ENCODE measurements at regions not wholly inside any gene's neighbourhood (a gene's known extent, or its start where the extent isn't known, plus 50 kb on each side); places are given as distances from the start of the nearest gene placed in this dataset.

- DNase-seq (no peak), ATAC-seq (ENCODE audit: low read depth) (no peak)
- H3K56ac ChIP-seq (ENCODE audit: extremely low read depth, insufficient read depth, low read length) = no peak overlapping the region
- TF ChIP-seq MAZ (IDR thresholded peaks at IDR 0.05; ENCODE audit: borderline replicate concordance, low read depth, low read length) (no peak), USF2 (IDR thresholded peaks at IDR 0.05; ENCODE audit: low read depth, low read length) (no peak), BHLHE40 (IDR thresholded peaks at IDR 0.05; ENCODE audit: low read depth, low read length) (no peak), RAD21 (IDR thresholded peaks at IDR 0.05; ENCODE audit: low read length) (no peak), FOS (IDR thresholded peaks at IDR 0.05; ENCODE audit: low read depth, low read length) (no peak), MAFK (IDR thresholded peaks at IDR 0.05; ENCODE audit: low read depth, low read length) (no peak), RFX5 (IDR thresholded peaks at IDR 0.05; ENCODE audit: low read depth, low read length) (no peak), CEBPB (IDR thresholded peaks at IDR 0.05; ENCODE audit: low read depth, low read length) (no peak), CTCF (conservative IDR thresholded peaks at IDR 0.05; ENCODE audit: low read depth, low read length) (no peak), RCOR1 (IDR thresholded peaks at IDR 0.05; ENCODE audit: insufficient replicate concordance, low read length) (no peak), CHD1 (IDR thresholded peaks at IDR 0.05; ENCODE audit: low read depth, low read length) (no peak), POLR2A (IDR thresholded peaks at IDR 0.05; ENCODE audit: low read depth, low read length) (no peak), NFE2L2 (IDR thresholded peaks at IDR 0.05; ENCODE audit: low read depth, low read length) (no peak), MXI1 (IDR thresholded peaks at IDR 0.05; ENCODE audit: borderline replicate concordance, low read depth, low read length) (no peak), ELK1 (IDR thresholded peaks at IDR 0.05; ENCODE audit: borderline replicate concordance, low read depth, low read length) (no peak), SMC3 (IDR thresholded peaks at IDR 0.05; ENCODE audit: low read depth, low read length) (no peak)
- H4K5ac ChIP-seq (ENCODE audit: low read depth, low read length) = no peak overlapping the region
- H3K27ac ChIP-seq (ENCODE audit: insufficient read depth, low read length) = no peak overlapping the region
- H2AK5ac ChIP-seq (ENCODE audit: low read depth, low read length) = no peak overlapping the region
- H3K4me2 ChIP-seq (ENCODE audit: low read depth, low read length) = no peak overlapping the region
- intact Hi-C loops (cut with micrococcal nuclease) = no loop called here
- no peak overlapping the region for H3K18ac ChIP-seq (ENCODE audit: low read depth, low read length)
- H3K4ac ChIP-seq (ENCODE audit: low read depth, low read length) = no peak overlapping the region
- no peak overlapping the region for H3K14ac ChIP-seq (replicated peaks; ENCODE audit: low read depth, low read length)
- H3K9me3 ChIP-seq (ENCODE audit: control insufficient read depth, insufficient read depth, low read length) = peaks cover 2% of the 10 kb centered on the region; the same call in 1 of the 2 replicates
- CTCF ChIA-PET = no interaction called here
- no peaks in the 10 kb centered on the region for H3K27me3 ChIP-seq (ENCODE audit: control insufficient read depth, insufficient read depth, low read length)
- in situ Hi-C loops (cut with MboI; ENCODE audit: low sequenced_read_pairs) = no loop called here
- H2AK9ac ChIP-seq (replicated peaks; ENCODE audit: low read depth, low read length, poor library complexity) = no peak overlapping the region
- no TSS peak for BruUV-seq (replicated peaks)
- H2AFZ ChIP-seq (replicated peaks; ENCODE audit: low read length, poor library complexity) = no peak overlapping the region
- no peak overlapping the region for H2BK15ac ChIP-seq (ENCODE audit: low read depth, low read length)
- H3K4me3 ChIP-seq (ENCODE audit: insufficient read depth, low read depth, low read length) = no peak overlapping the region
- no peaks in the 10 kb centered on the region for H4K20me1 ChIP-seq (ENCODE audit: insufficient read depth, low read length)
- no peak overlapping the region for H4K8ac ChIP-seq (ENCODE audit: low read depth in 2 of 2, low read length in 2 of 2)
- no peak overlapping the region for H2BK120ac ChIP-seq (ENCODE audit: low read depth, low read length)
- WGBS, 2 experiments (ENCODE audit: extremely low coverage in 2 of 2, insufficient read length in 1 of 2) = no CpG with 5 or more reads among the region's 2 CpGs
- no peak overlapping the region for H3K23ac ChIP-seq (ENCODE audit: low read depth, low read length)
- no peaks in the 10 kb centered on the region for H3K79me1 ChIP-seq (ENCODE audit: low read depth in 1 of 2, low read length in 2 of 2)
- H2BK5ac ChIP-seq (ENCODE audit: low read depth, low read length, poor library complexity, severe bottlenecking) = no peak overlapping the region
- POLR2A ChIA-PET (ENCODE audit: unreplicated experiment) = no interaction called here
- H3K36me3 ChIP-seq (ENCODE audit: control insufficient read depth, insufficient read depth, low read length) = no peaks in the 10 kb centered on the region
- H3K9me1 ChIP-seq (ENCODE audit: insufficient read depth, low read length) = no peaks in the 10 kb centered on the region
- no peak overlapping the region for H3K9ac ChIP-seq (ENCODE audit: low read depth, low read length)
- no peak overlapping the region for H2BK20ac ChIP-seq (ENCODE audit: low read depth, low read length)
- dilution Hi-C loops (cut with HindIII; ENCODE audit: low sequenced_read_pairs, unreplicated experiment) = no loop called here
- no peak overlapping the region for H4K91ac ChIP-seq (ENCODE audit: insufficient read depth, low read depth, low read length)
- H3K4me1 ChIP-seq (ENCODE audit: control insufficient read depth, insufficient read depth, low read length) = no peaks in the 10 kb centered on the region
Observed at GRCh38 chr10:9450801-9451200, 1396.3 kb downstream of the GATA3 start.

Measured in IMR-90 (cell line).